ENCODE measurements at regions not wholly inside any gene's neighbourhood (a gene's known extent, or its start where the extent isn't known, plus 50 kb on each side); places are given as distances from the start of the nearest gene placed in this dataset.

- Histone ChIP-seq H3K9me3 (replicated peaks; ENCODE audit: control insufficient read depth, insufficient read depth, low read length) (no peaks in the 10 kb centered on the region), H3K9me1 (replicated peaks; ENCODE audit: control insufficient read depth, extremely low read depth, insufficient read depth, low read length) (no peaks in the 10 kb centered on the region), H3K27ac (ENCODE audit: insufficient read depth, low read depth, low read length) (no peak overlapping the region), H3K4me1 (ENCODE audit: control insufficient read depth, extremely low read depth, insufficient read depth, low read length) (no peaks in the 10 kb centered on the region), H3K9ac (replicated peaks; ENCODE audit: extremely low read depth, insufficient read depth, low read length) (no peak overlapping the region), H2AFZ (ENCODE audit: low read depth, low read length) (no peak overlapping the region), H3K36me3 (ENCODE audit: control insufficient read depth in 2 of 2, extremely low read depth in 1 of 2, insufficient read depth in 2 of 2, low read length in 2 of 2) (no peaks in the 10 kb centered on the region), H3K27me3 (ENCODE audit: control insufficient read depth in 2 of 2, insufficient read depth in 2 of 2, low read length in 2 of 2) (peaks cover 7 to 8% of the 10 kb centered on the region in 2 experiments), H3K4me2 (ENCODE audit: insufficient read depth, low read length) (no peak overlapping the region), H3K79me2 (ENCODE audit: control insufficient read depth, insufficient read depth, low read length) (no peaks in the 10 kb centered on the region), H3K4me3 (replicated peaks in 1 of 3; ENCODE audit: insufficient read depth in 1 of 3, low read depth in 1 of 3, low read length in 3 of 3) (no peak overlapping the region), H4K20me1 (replicated peaks; ENCODE audit: control insufficient read depth, extremely low read depth, insufficient read depth, low read length) (no peaks in the 10 kb centered on the region)
- dilution Hi-C loops (cut with MboI; ENCODE audit: extremely low pct_ligation_motif_present, low sequenced_read_pairs): no loop called here
- intact Hi-C loops (cut with micrococcal nuclease): no loop called here
- BruUV-seq (replicated peaks): no TSS peak
- TF ChIP-seq POLR2A (IDR thresholded peaks at IDR 0.05; ENCODE audit: low read depth, low read length) (no peak), EZH2 (IDR thresholded peaks at IDR 0.05; ENCODE audit: borderline replicate concordance, low read depth, low read length, severe bottlenecking) (no peak), CTCF (IDR thresholded peaks at IDR 0.05; ENCODE audit: extremely low read depth in 1 of 2, insufficient read depth in 1 of 2, low read depth in 1 of 2, low read length in 2 of 2) (no peak), FOS (IDR thresholded peaks at IDR 0.05; ENCODE audit: borderline replicate concordance, insufficient read depth, low read length) (no peak), MYC (IDR thresholded peaks at IDR 0.05; ENCODE audit: low read depth, low read length) (no peak), POLR2AphosphoS5 (IDR thresholded peaks at IDR 0.05; ENCODE audit: insufficient read depth, low read depth, low read length) (no peak), JUN (IDR thresholded peaks at IDR 0.05; ENCODE audit: borderline replicate concordance, insufficient read depth, insufficient read length, low read depth) (no peak)
- TF ChIP-seq, protein P1, sequence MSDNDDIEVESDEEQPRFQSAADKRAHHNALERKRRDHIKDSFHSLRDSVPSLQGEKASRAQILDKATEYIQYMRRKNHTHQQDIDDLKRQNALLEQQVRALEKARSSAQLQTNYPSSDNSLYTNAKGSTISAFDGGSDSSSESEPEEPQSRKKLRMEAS (IDR thresholded peaks at IDR 0.05; ENCODE audit: insufficient read depth, insufficient read length): no peak
- no peak for DNase-seq (ENCODE audit: low read depth, low spot score)
- no peak for FAIRE-seq
- CTCF ChIA-PET: no interaction called here
- POLR2A ChIA-PET: no interaction called here
These were observed 290.3 kb downstream of the GATA3 start for GRCh38 chr10:8344756-8345155.

Measured in endothelial cell of umbilical vein (primary cell).